Transverse colon (tissue), 4 donors: ENCODE measurements at regions not wholly inside any gene's neighbourhood (a gene's known extent, or its start where the extent isn't known, plus 50 kb on each side); places are given as distances from the start of the nearest gene placed in this dataset.

Experiments used
- CTCF ChIP-seq, 5 experiments: fragments of 200-600 bp in 3 of 5; fragments of 450-650 bp in 2 of 5; sonication (generic) in 3 of 5; IDR thresholded peaks; 1 replicate in 2 of 5; 2 replicates in 3 of 5; pipeline ENCODE4 v1.5.1; 2016 to 2017; ENCODE audit warnings: antibody characterized with exemption in 5 of 5, inconsistent platforms in 3 of 5, mild to moderate bottlenecking in 2 of 5, moderate library complexity in 1 of 5
- EP300 ChIP-seq: sonication (generic); formaldehyde crosslinking; IDR thresholded peaks from one replicate; pipeline ENCODE4 v1.6.1; 2017; ENCODE audit warnings: antibody characterized with exemption, low read depth
- POLR2A ChIP-seq: fragments of 450-650 bp; IDR thresholded peaks from one replicate; pipeline ENCODE4 v1.6.1; 2016; ENCODE audit warnings: antibody characterized with exemption, mild to moderate bottlenecking, moderate library complexity
- POLR2AphosphoS5 ChIP-seq, 3 donors: sonication (generic); formaldehyde crosslinking; IDR thresholded peaks; one replicate each; pipeline ENCODE4 v1.6.1; 2016; ENCODE audit warnings: antibody characterized with exemption in 3 of 3

GRCh38 chr9:27835286-27835685 lies 262.0 kb upstream of the C9orf72 start:
- TF ChIP-seq CTCF (IDR thresholded peaks at IDR 0.05) = no peak
- TF ChIP-seq POLR2AphosphoS5 (IDR thresholded peaks at IDR 0.05) = no peak
- no peak for TF ChIP-seq POLR2A
- no peak for TF ChIP-seq EP300
